ENCODE measurements at regions not wholly inside any gene's neighbourhood (a gene's known extent, or its start where the extent isn't known, plus 50 kb on each side); places are given as distances from the start of the nearest gene placed in this dataset.

- no peak for TF ChIP-seq CTCF (IDR thresholded peaks at IDR 0.05)
- no peak for TF ChIP-seq POLR2A (IDR thresholded peaks at IDR 0.05)
Measured at GRCh38 chr2:107721586-107721985, 105.1 kb upstream of the RGPD4 start.
